Small intestine (tissue), 7 donors: ENCODE measurements at regions not wholly inside any gene's neighbourhood (a gene's known extent, or its start where the extent isn't known, plus 50 kb on each side); places are given as distances from the start of the nearest gene placed in this dataset.

Experiments
- DNase-seq, 2 donors: peaks; one replicate each; pipeline versions ENCODE4 v3.0.0 to v3.0.0-alpha.2; 2013
- FAIRE-seq: peaks from 2 replicates; lab custom pipeline; 2012; peaks lifted over from hg19 to GRCh38; lab: Jason Lieb, UNC
- H3K27ac ChIP-seq, 3 donors: one replicate each; pipeline ENCODE4 v1.5.1; 2013; ENCODE audit warnings: low read length in 2 of 3, mild to moderate bottlenecking in 2 of 3, control low read depth in 1 of 3, inconsistent platforms in 1 of 3, low read depth in 1 of 3, moderate library complexity in 1 of 3
- H3K27me3 ChIP-seq, 3 donors: one replicate each; pipeline ENCODE4 v1.6.1; 2013; ENCODE audit warnings: low read length in 3 of 3, inconsistent platforms in 1 of 3; ENCODE audit not compliant: control insufficient read depth in 3 of 3, insufficient read depth in 3 of 3
- H3K36me3 ChIP-seq, 3 donors: one replicate each; pipeline ENCODE4 v1.6.1; 2013; ENCODE audit warnings: low read length in 3 of 3, inconsistent platforms in 1 of 3, low read depth in 1 of 3, mild to moderate bottlenecking in 1 of 3, moderate library complexity in 1 of 3; ENCODE audit not compliant: control insufficient read depth in 3 of 3, insufficient read depth in 2 of 3
- H3K4me1 ChIP-seq, 3 donors: one replicate each; pipeline ENCODE4 v1.6.1; 2013; ENCODE audit warnings: low read length in 2 of 3, inconsistent platforms in 1 of 3, low read depth in 1 of 3, mild to moderate bottlenecking in 1 of 3, moderate library complexity in 1 of 3; ENCODE audit not compliant: control insufficient read depth in 3 of 3, insufficient read depth in 2 of 3
- H3K4me3 ChIP-seq, 3 donors: one replicate each; pipeline ENCODE4 v1.5.1; 2013; ENCODE audit warnings: low read length in 3 of 3, control low read depth in 1 of 3, inconsistent platforms in 1 of 3, low read depth in 1 of 3, mild to moderate bottlenecking in 1 of 3, moderate library complexity in 1 of 3
- H3K9me3 ChIP-seq, 2 donors: one replicate each; pipeline ENCODE4 v1.6.1; 2013; ENCODE audit warnings: low read depth in 1 of 2, low read length in 1 of 2; ENCODE audit not compliant: control insufficient read depth in 2 of 2, insufficient read depth in 1 of 2
- WGBS, 3 donors: extraction: QIAGEN DNeasy Blood & Tissue Kit; methylation state at CpG; one replicate each; pipeline ENCODE4 v1.1.7; 2013; 5-methylcytosine and 5-hydroxymethylcytosine counted together
- donor health status: healthy with polysubstance abuse.
- donor health status: control.
- donor health status: control.
- donor health status: Bipolar disorder and iron deficiency.
- donor health status: healthy.

GRCh38 chr4:14892563-14892962 lies 109.7 kb upstream of the CPEB2 start:
- Histone ChIP-seq H3K27me3 (no peaks in the 10 kb centered on the region), H3K36me3 (no peaks in the 10 kb centered on the region), H3K27ac (no peak overlapping the region), H3K9me3 (no peaks in the 10 kb centered on the region), H3K4me1 (no peaks in the 10 kb centered on the region), H3K4me3 (no peak overlapping the region)
- 87 to 94% (median 90%) methylated on average over 3 of the region's 3 CpGs for WGBS, 3 donors
- DNase-seq: no peak
- no peak for FAIRE-seq

GRCh38 chr4:14893713-14894112 lies 108.6 kb upstream of the CPEB2 start:
- Histone ChIP-seq H3K27me3 (no peaks in the 10 kb centered on the region), H3K4me3 (no peak overlapping the region), H3K36me3 (no peaks in the 10 kb centered on the region), H3K27ac (no peak overlapping the region), H3K9me3 (no peaks in the 10 kb centered on the region), H3K4me1 (no peaks in the 10 kb centered on the region)
- 60 to 70% (median 62%) methylated on average over 3 of the region's 3 CpGs for WGBS, 3 donors
- FAIRE-seq: no peak
- no peak for DNase-seq

DNA sequence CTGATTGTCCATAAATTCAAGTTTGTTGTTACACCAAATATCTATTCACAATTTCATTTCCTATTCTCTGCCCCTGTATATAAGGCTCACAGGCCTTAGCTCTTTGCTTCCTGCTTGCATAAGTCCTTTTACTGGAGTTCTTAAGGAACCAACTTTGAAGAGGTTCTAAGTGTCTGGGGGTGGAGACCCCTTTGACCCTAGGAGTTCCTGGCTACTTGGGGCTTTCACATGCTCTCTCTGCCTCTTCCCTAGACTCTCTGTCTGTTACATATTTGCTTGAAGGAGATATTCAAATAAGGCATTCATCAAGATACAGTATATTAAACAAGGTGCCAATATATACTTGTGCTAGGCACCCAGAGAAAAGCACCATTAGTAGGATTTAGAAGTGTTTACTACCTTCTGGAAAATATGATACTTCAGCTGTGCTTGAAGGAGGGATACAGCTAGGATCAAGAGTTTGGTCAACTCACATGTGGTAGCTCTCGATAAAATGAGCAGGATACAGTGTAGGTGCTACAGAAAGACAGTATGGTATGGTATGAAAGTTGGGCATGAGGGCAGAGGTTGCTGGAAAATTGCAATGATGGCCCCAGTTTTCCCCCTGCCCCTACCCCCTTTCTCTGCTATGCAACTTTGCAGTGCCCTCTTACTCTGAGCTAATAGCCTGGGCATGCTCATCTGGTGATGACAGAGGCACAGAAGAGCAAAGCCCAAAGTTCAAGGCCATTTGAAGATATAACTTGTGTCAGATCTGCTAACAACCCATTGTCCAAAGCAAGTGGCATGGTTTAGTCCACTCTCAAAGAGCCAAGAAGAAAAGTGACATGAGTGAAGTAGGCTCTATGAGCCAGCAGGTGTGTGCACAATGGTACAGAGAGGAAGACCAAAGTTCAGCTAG lies 107.6 kb upstream of the CPEB2 start:
- FAIRE-seq (no peak), DNase-seq (no peak)
- no peaks in the 10 kb centered on the region for H3K27me3 ChIP-seq
- no peaks in the 10 kb centered on the region for H3K36me3 ChIP-seq
- H3K9me3 ChIP-seq: no peaks in the 10 kb centered on the region
- no peak overlapping the region for H3K27ac ChIP-seq
- H3K4me3 ChIP-seq: no peak overlapping the region
- no peaks in the 10 kb centered on the region for H3K4me1 ChIP-seq
- 89 to 96% (median 96%) methylated on average over 1 of the region's 1 CpG for WGBS, 3 donors

- Histone ChIP-seq H3K4me3 (no peak overlapping the region), H3K36me3 (no peaks in the 10 kb centered on the region), H3K27ac (no peak overlapping the region), H3K27me3 (no peaks in the 10 kb centered on the region), H3K4me1 (no peaks in the 10 kb centered on the region), H3K9me3 (no peaks in the 10 kb centered on the region)
- WGBS, 3 donors: 86 to 89% (median 86%) methylated on average over 2 of the region's 2 CpGs
- DNase-seq (no peak), FAIRE-seq (no peak)
Measured at GRCh38 chr4:14896656-14897175, 105.6 kb upstream of the CPEB2 start.

GRCh38 chr4:14897217-14897616 lies 105.1 kb upstream of the CPEB2 start:
- Histone ChIP-seq H3K27ac (no peak overlapping the region), H3K36me3 (no peaks in the 10 kb centered on the region), H3K9me3 (no peaks in the 10 kb centered on the region), H3K27me3 (no peaks in the 10 kb centered on the region), H3K4me3 (no peak overlapping the region), H3K4me1 (no peaks in the 10 kb centered on the region)
- FAIRE-seq (no peak), DNase-seq (no peak)
- WGBS, 3 donors: 51 to 72% (median 61%) methylated on average over 2 of the region's 2 CpGs

GRCh38 chr4:14898989-14899388 lies 103.3 kb upstream of the CPEB2 start:
- no peak for DNase-seq
- no peaks in the 10 kb centered on the region for H3K36me3 ChIP-seq
- no peaks in the 10 kb centered on the region for H3K27me3 ChIP-seq
- no peaks in the 10 kb centered on the region for H3K9me3 ChIP-seq
- no peak overlapping the region for H3K4me3 ChIP-seq
- no peak overlapping the region for H3K27ac ChIP-seq
- no peaks in the 10 kb centered on the region for H3K4me1 ChIP-seq
- no peak for FAIRE-seq

DNA sequence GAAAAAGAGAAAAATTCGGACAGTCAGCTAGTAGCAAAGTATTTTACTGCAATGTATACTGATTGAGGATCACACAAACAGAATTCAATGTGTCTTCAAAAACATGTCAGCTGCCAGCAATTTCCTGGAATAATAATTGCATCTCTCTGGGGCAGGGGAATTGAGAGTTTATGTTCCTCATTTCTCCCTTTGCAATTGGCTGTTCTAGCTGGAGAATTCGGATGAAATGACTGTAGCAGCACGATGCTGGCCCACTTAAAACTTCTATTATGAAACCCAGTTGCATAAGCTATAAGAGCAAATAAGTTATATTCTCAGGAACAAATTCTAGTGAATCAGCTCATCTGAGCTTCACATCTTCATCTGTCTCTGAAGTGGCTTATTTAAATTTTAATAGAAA lies 99.9 kb upstream of the CPEB2 start:
- WGBS, 3 donors: 68 to 77% (median 77%) methylated on average over 3 of the region's 3 CpGs
- H3K36me3 ChIP-seq: no peaks in the 10 kb centered on the region
- no peaks in the 10 kb centered on the region for H3K9me3 ChIP-seq
- no peak overlapping the region for H3K4me3 ChIP-seq
- H3K27ac ChIP-seq: no peak overlapping the region
- H3K27me3 ChIP-seq: no peaks in the 10 kb centered on the region
- no peaks in the 10 kb centered on the region for H3K4me1 ChIP-seq
- FAIRE-seq (no peak), DNase-seq (no peak)

- H3K9me3 ChIP-seq: no peaks in the 10 kb centered on the region
- H3K36me3 ChIP-seq: no peaks in the 10 kb centered on the region
- 83 to 98% (median 89%) methylated on average over 2 of the region's 2 CpGs for WGBS, 3 donors
- no peak for DNase-seq
- no peak overlapping the region for H3K27ac ChIP-seq
- no peaks in the 10 kb centered on the region for H3K27me3 ChIP-seq
- no peaks in the 10 kb centered on the region for H3K4me1 ChIP-seq
- no peak overlapping the region for H3K4me3 ChIP-seq
- FAIRE-seq: no peak
Measured at GRCh38 chr4:14903321-14903720, 99.0 kb upstream of the CPEB2 start.
